K562 (cell line): ENCODE measurements at regions not wholly inside any gene's neighbourhood (a gene's known extent, or its start where the extent isn't known, plus 50 kb on each side); places are given as distances from the start of the nearest gene placed in this dataset.

Experiments
- EWSR1 ChIP-seq: fragments of 450-650 bp; IDR thresholded peaks from 2 replicates; pipeline ENCODE4 v1.6.1; 2018; ENCODE audit warnings: borderline replicate concordance, mild to moderate bottlenecking, low read depth, moderate library complexity; ENCODE audit not compliant: partially characterized antibody
- IRF2 ChIP-seq: sonication (generic); formaldehyde crosslinking; IDR thresholded peaks from 2 replicates; pipeline ENCODE4 v1.8.1; 2022; ENCODE audit warnings: mild to moderate bottlenecking, missing genetic modification reagents
- POLR2B ChIP-seq: fragments of 450-650 bp; IDR thresholded peaks from 2 replicates; pipeline ENCODE4 v1.6.1; 2018; ENCODE audit warnings: low read depth; ENCODE audit not compliant: partially characterized antibody
- SNIP1 ChIP-seq: fragments of 450-650 bp; IDR thresholded peaks from 2 replicates; pipeline ENCODE4 v1.7.1; 2017; ENCODE audit warnings: low read depth, mild to moderate bottlenecking
- ZNF224 ChIP-seq: sonication (generic); formaldehyde crosslinking; IDR thresholded peaks from 2 replicates; pipeline ENCODE4 v1.8.0; 2022; ENCODE audit warnings: mild to moderate bottlenecking, missing genetic modification reagents
- ZNF3 ChIP-seq: fragments of 250-450 bp; sonication (Bioruptor Pico); IDR thresholded peaks from 2 replicates; pipeline ENCODE4 v1.5.0; 2021; ENCODE audit warnings: mild to moderate bottlenecking, moderate library complexity
- TF ChIP-seq, protein P1 (sequence below): fragments of 250-450 bp; sonication (Bioruptor Pico); IDR thresholded peaks from 2 replicates; pipeline ENCODE4 v1.8.0; 2022; ENCODE audit warnings: inconsistent platforms
- TF ChIP-seq, protein P2 (sequence below), 2 experiments: fragments of 450-650 bp; conservative IDR thresholded peaks; 2 replicates each; pipeline ENCODE4 v1.6.1; 2017; ENCODE audit warnings: mild to moderate bottlenecking in 2 of 2, moderate library complexity in 2 of 2
- TF ChIP-seq, protein P3 (sequence below), 3 experiments: fragments of 200-800 bp in 1 of 3; sonication (Bioruptor generic) in 1 of 3; sonication (generic) in 1 of 3; formaldehyde crosslinking in 1 of 3; IDR thresholded peaks; 2 replicates each; pipeline versions ENCODE4 v1.6.1 to v1.8.0; 2016 to 2022; ENCODE audit warnings: mild to moderate bottlenecking in 2 of 3, missing compliant biosample characterization in 2 of 3, missing genetic modification characterization in 2 of 3, missing genetic modification reagents in 1 of 3

GRCh38 chr21:22855581-22855980, 1857.4 kb downstream of the NCAM2 start (continued):
- TF ChIP-seq, protein P1, sequence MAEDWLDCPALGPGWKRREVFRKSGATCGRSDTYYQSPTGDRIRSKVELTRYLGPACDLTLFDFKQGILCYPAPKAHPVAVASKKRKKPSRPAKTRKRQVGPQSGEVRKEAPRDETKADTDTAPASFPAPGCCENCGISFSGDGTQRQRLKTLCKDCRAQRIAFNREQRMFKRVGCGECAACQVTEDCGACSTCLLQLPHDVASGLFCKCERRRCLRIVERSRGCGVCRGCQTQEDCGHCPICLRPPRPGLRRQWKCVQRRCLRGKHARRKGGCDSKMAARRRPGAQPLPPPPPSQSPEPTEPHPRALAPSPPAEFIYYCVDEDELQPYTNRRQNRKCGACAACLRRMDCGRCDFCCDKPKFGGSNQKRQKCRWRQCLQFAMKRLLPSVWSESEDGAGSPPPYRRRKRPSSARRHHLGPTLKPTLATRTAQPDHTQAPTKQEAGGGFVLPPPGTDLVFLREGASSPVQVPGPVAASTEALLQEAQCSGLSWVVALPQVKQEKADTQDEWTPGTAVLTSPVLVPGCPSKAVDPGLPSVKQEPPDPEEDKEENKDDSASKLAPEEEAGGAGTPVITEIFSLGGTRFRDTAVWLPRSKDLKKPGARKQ (CRISPR knock-in tag) = no peak
- TF ChIP-seq ZNF224 (CRISPR knock-in tag) (no peak), EWSR1 (no peak), SNIP1 (no peak), ZNF3 (CRISPR knock-in tag) (no peak), IRF2 (CRISPR knock-in tag) (no peak), POLR2B (no peak)
- TF ChIP-seq, protein P2, sequence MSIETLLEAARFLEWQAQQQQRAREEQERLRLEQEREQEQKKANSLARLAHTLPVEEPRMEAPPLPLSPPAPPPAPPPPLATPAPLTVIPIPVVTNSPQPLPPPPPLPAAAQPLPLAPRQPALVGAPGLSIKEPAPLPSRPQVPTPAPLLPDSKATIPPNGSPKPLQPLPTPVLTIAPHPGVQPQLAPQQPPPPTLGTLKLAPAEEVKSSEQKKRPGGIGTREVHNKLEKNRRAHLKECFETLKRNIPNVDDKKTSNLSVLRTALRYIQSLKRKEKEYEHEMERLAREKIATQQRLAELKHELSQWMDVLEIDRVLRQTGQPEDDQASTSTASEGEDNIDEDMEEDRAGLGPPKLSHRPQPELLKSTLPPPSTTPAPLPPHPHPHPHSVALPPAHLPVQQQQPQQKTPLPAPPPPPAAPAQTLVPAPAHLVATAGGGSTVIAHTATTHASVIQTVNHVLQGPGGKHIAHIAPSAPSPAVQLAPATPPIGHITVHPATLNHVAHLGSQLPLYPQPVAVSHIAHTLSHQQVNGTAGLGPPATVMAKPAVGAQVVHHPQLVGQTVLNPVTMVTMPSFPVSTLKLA (conservative IDR thresholded peaks at IDR 0.05) = no peak
- TF ChIP-seq, protein P3, sequence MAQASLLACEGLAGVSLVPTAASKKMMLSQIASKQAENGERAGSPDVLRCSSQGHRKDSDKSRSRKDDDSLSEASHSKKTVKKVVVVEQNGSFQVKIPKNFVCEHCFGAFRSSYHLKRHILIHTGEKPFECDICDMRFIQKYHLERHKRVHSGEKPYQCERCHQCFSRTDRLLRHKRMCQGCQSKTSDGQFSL (CRISPR knock-in tag; IDR thresholded peaks at IDR 0.05) = no peak
- TF ChIP-seq, protein P3 (tag; IDR thresholded peaks at IDR 0.05) = no peak
- TF ChIP-seq, all 486 proteins: peak for 0
